ENCODE measurements at regions not wholly inside any gene's neighbourhood (a gene's known extent, or its start where the extent isn't known, plus 50 kb on each side); places are given as distances from the start of the nearest gene placed in this dataset.
"Not testable (repeated sequence)": the region's sequence is repeated elsewhere in the genome, so short reads cannot be mapped to it uniquely, and the experiment has no call there.

- POLR2A ChIA-PET = no interaction called here
- H3K9me3 ChIP-seq (ENCODE audit: control insufficient read depth, insufficient read depth, low read depth, low read length) = peaks cover 5% of the 10 kb centered on the region; the same call in 1 of the 2 replicates
- H3K4me3 ChIP-seq (ENCODE audit: low read depth in 2 of 2, low read length in 2 of 2) = no peak overlapping the region
- intact Hi-C loops (cut with micrococcal nuclease; ENCODE audit: unreplicated experiment) = no loop called here
- no peak overlapping the region for H3K27ac ChIP-seq (ENCODE audit: low read length)
- no peaks in the 10 kb centered on the region for H3K4me1 ChIP-seq (ENCODE audit: control insufficient read depth, insufficient read depth, low read length)
- H3K36me3 ChIP-seq (ENCODE audit: control insufficient read depth, insufficient read depth, low read length) = no peaks in the 10 kb centered on the region
- no peaks in the 10 kb centered on the region for H3K27me3 ChIP-seq (ENCODE audit: control insufficient read depth, insufficient read depth, low read length)
- ATAC-seq (no peak), DNase-seq (ENCODE audit: low read depth, low spot score) (no peak)
- in situ Hi-C loops (cut with HindIII; ENCODE audit: low pct_unique_long_range_greater_than_20kb, low sequenced_read_pairs) = no loop called here
- BruUV-seq (replicated peaks) = no TSS peak
- TF ChIP-seq SIN3A (IDR thresholded peaks at IDR 0.05; ENCODE audit: borderline replicate concordance, insufficient read depth, low read depth, low read length) = no peak
- no peak for TF ChIP-seq REST (IDR thresholded peaks at IDR 0.05; ENCODE audit: insufficient read depth in 1 of 2, low read depth in 2 of 2, low read length in 1 of 2)
- TF ChIP-seq, protein P1, sequence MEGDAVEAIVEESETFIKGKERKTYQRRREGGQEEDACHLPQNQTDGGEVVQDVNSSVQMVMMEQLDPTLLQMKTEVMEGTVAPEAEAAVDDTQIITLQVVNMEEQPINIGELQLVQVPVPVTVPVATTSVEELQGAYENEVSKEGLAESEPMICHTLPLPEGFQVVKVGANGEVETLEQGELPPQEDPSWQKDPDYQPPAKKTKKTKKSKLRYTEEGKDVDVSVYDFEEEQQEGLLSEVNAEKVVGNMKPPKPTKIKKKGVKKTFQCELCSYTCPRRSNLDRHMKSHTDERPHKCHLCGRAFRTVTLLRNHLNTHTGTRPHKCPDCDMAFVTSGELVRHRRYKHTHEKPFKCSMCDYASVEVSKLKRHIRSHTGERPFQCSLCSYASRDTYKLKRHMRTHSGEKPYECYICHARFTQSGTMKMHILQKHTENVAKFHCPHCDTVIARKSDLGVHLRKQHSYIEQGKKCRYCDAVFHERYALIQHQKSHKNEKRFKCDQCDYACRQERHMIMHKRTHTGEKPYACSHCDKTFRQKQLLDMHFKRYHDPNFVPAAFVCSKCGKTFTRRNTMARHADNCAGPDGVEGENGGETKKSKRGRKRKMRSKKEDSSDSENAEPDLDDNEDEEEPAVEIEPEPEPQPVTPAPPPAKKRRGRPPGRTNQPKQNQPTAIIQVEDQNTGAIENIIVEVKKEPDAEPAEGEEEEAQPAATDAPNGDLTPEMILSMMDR (IDR thresholded peaks at IDR 0.05) = no peak
- TF ChIP-seq POLR2AphosphoS5 (IDR thresholded peaks at IDR 0.05; ENCODE audit: low read depth, low read length) = no peak
- no peak for TF ChIP-seq TCF7L2 (IDR thresholded peaks at IDR 0.05; ENCODE audit: low read depth, low read length)
- CTCF ChIA-PET = no interaction called here
These were observed 71.7 kb upstream of the TWIST2 start for GRCh38 chr2:238776003-238776760.

DNA sequence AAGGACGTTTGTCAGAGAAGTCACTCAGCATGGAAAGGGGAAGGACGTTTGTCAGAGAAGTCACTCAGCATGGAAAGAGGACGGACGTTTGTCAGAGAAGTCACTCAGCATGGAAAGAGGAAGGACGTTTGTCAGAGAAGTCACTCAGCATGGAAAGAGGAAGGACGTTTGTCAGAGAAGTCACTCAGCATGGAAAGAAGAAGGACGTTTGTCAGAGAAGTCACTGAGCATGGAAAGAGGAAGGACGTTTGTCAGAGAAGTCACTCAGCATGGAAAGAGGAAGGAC is 71.2 kb upstream of the TWIST2 start:
- intact Hi-C loops (cut with micrococcal nuclease; ENCODE audit: unreplicated experiment); in situ Hi-C loops (cut with HindIII; ENCODE audit: low pct_unique_long_range_greater_than_20kb, low sequenced_read_pairs); ATAC-seq; H3K27ac ChIP-seq (ENCODE audit: low read length); DNase-seq (ENCODE audit: low read depth, low spot score); H3K36me3 ChIP-seq (ENCODE audit: control insufficient read depth, insufficient read depth, low read length); POLR2A ChIA-PET; H3K9me3 ChIP-seq (ENCODE audit: control insufficient read depth, insufficient read depth, low read depth, low read length); BruUV-seq (replicated peaks); CTCF ChIA-PET; H3K4me1 ChIP-seq (ENCODE audit: control insufficient read depth, insufficient read depth, low read length); H3K27me3 ChIP-seq (ENCODE audit: control insufficient read depth, insufficient read depth, low read length); H3K4me3 ChIP-seq (ENCODE audit: low read depth in 2 of 2, low read length in 2 of 2): not testable (repeated sequence)

DNA sequence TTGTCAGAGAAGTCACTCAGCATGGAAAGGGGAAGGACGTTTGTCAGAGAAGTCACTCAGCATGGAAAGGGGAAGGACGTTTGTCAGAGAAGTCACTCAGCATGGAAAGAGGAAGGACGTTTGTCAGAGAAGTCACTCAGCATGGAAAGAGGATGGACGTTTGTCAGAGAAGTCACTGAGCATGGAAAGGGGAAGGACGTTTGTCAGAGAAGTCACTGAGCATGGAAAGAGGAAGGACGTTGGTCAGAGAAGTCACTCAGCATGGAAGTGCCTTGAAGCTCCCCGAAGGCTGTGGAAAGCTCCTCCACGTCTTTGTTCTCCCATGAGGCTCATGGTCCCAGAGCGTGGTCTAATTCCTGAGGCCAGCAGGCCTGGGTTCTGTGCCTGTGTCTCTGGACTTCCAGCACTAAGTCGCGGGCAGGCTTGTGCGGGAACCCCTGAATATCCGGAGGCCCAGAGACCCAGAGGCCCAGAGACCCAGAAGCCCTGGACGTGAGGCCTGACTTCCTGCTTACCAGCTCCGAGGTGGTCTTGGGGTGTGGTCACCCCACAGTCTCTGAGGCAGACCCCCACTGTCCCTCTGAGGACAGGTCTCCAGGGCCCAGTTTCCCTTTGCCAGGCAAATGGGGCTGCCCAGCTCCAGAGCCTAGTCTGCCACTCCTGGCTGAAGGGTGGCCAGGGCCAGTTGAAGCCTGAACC is 70.4 kb upstream of the TWIST2 start:
- no peak for DNase-seq (ENCODE audit: low read depth, low spot score)
- Histone ChIP-seq H3K27ac (ENCODE audit: low read length) (no peak overlapping the region), H3K36me3 (ENCODE audit: control insufficient read depth, insufficient read depth, low read length) (no peaks in the 10 kb centered on the region), H3K27me3 (ENCODE audit: control insufficient read depth, insufficient read depth, low read length) (no peaks in the 10 kb centered on the region), H3K4me3 (ENCODE audit: low read depth in 2 of 2, low read length in 2 of 2) (no peak overlapping the region), H3K9me3 (ENCODE audit: control insufficient read depth, insufficient read depth, low read depth, low read length) (peaks cover 5% of the 10 kb centered on the region; the same call in 1 of the 2 replicates), H3K4me1 (ENCODE audit: control insufficient read depth, insufficient read depth, low read length) (no peaks in the 10 kb centered on the region)
- POLR2A ChIA-PET = no interaction called here
- ATAC-seq = no peak
- no TSS peak for BruUV-seq (replicated peaks)
- intact Hi-C loops (cut with micrococcal nuclease; ENCODE audit: unreplicated experiment) = no loop called here
- in situ Hi-C loops (cut with HindIII; ENCODE audit: low pct_unique_long_range_greater_than_20kb, low sequenced_read_pairs) = no loop called here
- TF ChIP-seq POLR2AphosphoS5 (IDR thresholded peaks at IDR 0.05; ENCODE audit: low read depth, low read length) (no peak), REST (IDR thresholded peaks at IDR 0.05; ENCODE audit: insufficient read depth in 1 of 2, low read depth in 2 of 2, low read length in 1 of 2) (no peak), TCF7L2 (IDR thresholded peaks at IDR 0.05; ENCODE audit: low read depth, low read length) (no peak), SIN3A (IDR thresholded peaks at IDR 0.05; ENCODE audit: borderline replicate concordance, insufficient read depth, low read depth, low read length) (no peak)
- TF ChIP-seq, protein P1 (IDR thresholded peaks at IDR 0.05) = no peak
- CTCF ChIA-PET = no interaction called here
